ENCODE measurements at regions not wholly inside any gene's neighbourhood (a gene's known extent, or its start where the extent isn't known, plus 50 kb on each side); places are given as distances from the start of the nearest gene placed in this dataset.

DNA sequence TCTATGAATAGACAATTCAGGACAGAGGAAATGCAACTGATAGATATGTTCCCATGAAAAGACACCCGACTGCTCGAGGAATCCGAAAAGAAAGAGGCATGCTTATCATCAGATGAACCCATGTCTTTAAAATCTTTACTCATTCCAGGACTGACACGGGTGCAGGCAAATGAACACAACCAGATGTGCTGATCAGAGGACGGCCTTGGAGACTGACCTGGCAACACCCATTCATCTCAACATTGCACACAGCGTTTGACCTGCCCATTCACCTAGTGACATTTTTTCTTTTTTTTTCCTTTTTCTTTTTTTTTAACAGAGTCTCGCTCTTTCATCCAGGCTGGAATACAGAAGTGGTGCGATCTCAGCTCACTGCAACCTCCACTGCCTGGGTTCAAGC is 377.5 kb downstream of the EIPR1 start:
- Histone ChIP-seq H3K79me1 (ENCODE audit: low read depth, low read length) (no peaks in the 10 kb centered on the region), H3K9me3 (ENCODE audit: insufficient read depth in 2 of 2, low read depth in 1 of 2, low read length in 1 of 2) (no peaks in the 10 kb centered on the region), H2AK5ac (ENCODE audit: low read depth, low read length) (no peak overlapping the region), H2BK15ac (ENCODE audit: low read length) (no peak overlapping the region), H4K91ac (replicated peaks; ENCODE audit: insufficient read length, low read length) (no peak overlapping the region), H3K4me3 (ENCODE audit: extremely low read depth in 1 of 4, insufficient read depth in 2 of 4, low read depth in 3 of 4, low read length in 4 of 4) (no peak overlapping the region), H3K4me2 (ENCODE audit: insufficient read depth in 1 of 2, low read depth in 2 of 2, low read length in 2 of 2) (no peak overlapping the region), H3K4me1 (replicated peaks in 1 of 4; ENCODE audit: control insufficient read depth in 3 of 4, insufficient read depth in 4 of 4, low read length in 3 of 4) (no peaks in the 10 kb centered on the region), H2BK12ac (ENCODE audit: low read depth, low read length) (no peak overlapping the region), H3K23me2 (ENCODE audit: low read depth, low read length) (no peaks in the 10 kb centered on the region), H3K4ac (replicated peaks; ENCODE audit: insufficient read length, low read depth, low read length) (no peak overlapping the region), H3K79me2 (ENCODE audit: control insufficient read depth in 1 of 2, insufficient read depth in 2 of 2, low read length in 2 of 2) (no peaks in the 10 kb centered on the region), H3K18ac (ENCODE audit: extremely low read depth, low read length) (no peak overlapping the region), H3K23ac (ENCODE audit: insufficient read length) (no peak overlapping the region), H2BK20ac (ENCODE audit: low read length) (no peak overlapping the region), H3K56ac (replicated peaks; ENCODE audit: insufficient read length, low read depth, low read length) (no peak overlapping the region), H3K9ac (replicated peaks in 1 of 4; ENCODE audit: extremely low read depth in 1 of 4, low read depth in 3 of 4, low read length in 3 of 4) (no peak overlapping the region), H3K27ac (ENCODE audit: low read depth, low read length) (no peak overlapping the region), H4K8ac (ENCODE audit: extremely low read depth, insufficient read depth, low read length) (no peak overlapping the region), H3K36me3 (ENCODE audit: control insufficient read depth in 2 of 4, insufficient read depth in 4 of 4, low read length in 3 of 4) (no peaks in the 10 kb centered on the region), H2BK120ac (replicated peaks; ENCODE audit: low read depth, low read length) (no peak overlapping the region), H3K27me3 (replicated peaks in 1 of 4; ENCODE audit: control insufficient read depth in 3 of 4, extremely low read depth in 1 of 4, insufficient read depth in 3 of 4, low read length in 3 of 4) (no peaks in the 10 kb centered on the region), H3K14ac (ENCODE audit: insufficient read length) (no peak overlapping the region), H4K5ac (ENCODE audit: insufficient read length, low read depth, low read length) (no peak overlapping the region), H4K20me1 (replicated peaks in 1 of 2; ENCODE audit: control insufficient read depth in 1 of 2, insufficient read depth in 2 of 2, low read length in 2 of 2) (no peaks in the 10 kb centered on the region), H2BK5ac (ENCODE audit: low read depth, low read length) (no peak overlapping the region), H2AFZ (ENCODE audit: low read length) (no peak overlapping the region)
- no peak for DNase-seq (ENCODE audit: low read depth in 1 of 2, low spot score in 2 of 2)
- 85% methylated on average over 8 of the region's 8 CpGs; no CpG with 5 or more reads in 1 of the 2 experiments for WGBS, 2 experiments (ENCODE audit: extremely low coverage in 1 of 2, insufficient coverage in 1 of 2, insufficient read length in 1 of 2, insufficient replicate concordance in 2 of 2, low coverage in 1 of 2, low lambda C conversion rate in 2 of 2, missing lambda C conversion rate in 1 of 2)
- no peak for FAIRE-seq
- CTCF ChIA-PET (ENCODE audit: partially characterized antibody) = no interaction called here
- POLR2A ChIA-PET (ENCODE audit: partially characterized antibody) = no interaction called here
- no peak for TF ChIP-seq YY1 (IDR thresholded peaks at IDR 0.05; ENCODE audit: low read depth, low read length)
- no peak for TF ChIP-seq ASH2L (IDR thresholded peaks at IDR 0.05; ENCODE audit: low read length)
- TF ChIP-seq SP2 (IDR thresholded peaks at IDR 0.05; ENCODE audit: low read length) = no peak
- TF ChIP-seq, protein P1, sequence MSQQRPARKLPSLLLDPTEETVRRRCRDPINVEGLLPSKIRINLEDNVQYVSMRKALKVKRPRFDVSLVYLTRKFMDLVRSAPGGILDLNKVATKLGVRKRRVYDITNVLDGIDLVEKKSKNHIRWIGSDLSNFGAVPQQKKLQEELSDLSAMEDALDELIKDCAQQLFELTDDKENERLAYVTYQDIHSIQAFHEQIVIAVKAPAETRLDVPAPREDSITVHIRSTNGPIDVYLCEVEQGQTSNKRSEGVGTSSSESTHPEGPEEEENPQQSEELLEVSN (IDR thresholded peaks at IDR 0.05) = no peak
- no peak for TF ChIP-seq BRCA1 (IDR thresholded peaks at IDR 0.05; ENCODE audit: low read depth, low read length)
- TF ChIP-seq SRF (IDR thresholded peaks at IDR 0.05; ENCODE audit: low read depth, low read length) = no peak

Measured in H1 (cell line).